ENCODE measurements at regions not wholly inside any gene's neighbourhood (a gene's known extent, or its start where the extent isn't known, plus 50 kb on each side); places are given as distances from the start of the nearest gene placed in this dataset.

GRCh38 chr6:100948381-100949133 lies 67.4 kb upstream of the ASCC3 start:
- H3K9me3 Mint-ChIP-seq, result peaks cover 14 to 17% of the 10 kb centered on the region in 2 experiments
- TF ChIP-seq, protein P1, sequence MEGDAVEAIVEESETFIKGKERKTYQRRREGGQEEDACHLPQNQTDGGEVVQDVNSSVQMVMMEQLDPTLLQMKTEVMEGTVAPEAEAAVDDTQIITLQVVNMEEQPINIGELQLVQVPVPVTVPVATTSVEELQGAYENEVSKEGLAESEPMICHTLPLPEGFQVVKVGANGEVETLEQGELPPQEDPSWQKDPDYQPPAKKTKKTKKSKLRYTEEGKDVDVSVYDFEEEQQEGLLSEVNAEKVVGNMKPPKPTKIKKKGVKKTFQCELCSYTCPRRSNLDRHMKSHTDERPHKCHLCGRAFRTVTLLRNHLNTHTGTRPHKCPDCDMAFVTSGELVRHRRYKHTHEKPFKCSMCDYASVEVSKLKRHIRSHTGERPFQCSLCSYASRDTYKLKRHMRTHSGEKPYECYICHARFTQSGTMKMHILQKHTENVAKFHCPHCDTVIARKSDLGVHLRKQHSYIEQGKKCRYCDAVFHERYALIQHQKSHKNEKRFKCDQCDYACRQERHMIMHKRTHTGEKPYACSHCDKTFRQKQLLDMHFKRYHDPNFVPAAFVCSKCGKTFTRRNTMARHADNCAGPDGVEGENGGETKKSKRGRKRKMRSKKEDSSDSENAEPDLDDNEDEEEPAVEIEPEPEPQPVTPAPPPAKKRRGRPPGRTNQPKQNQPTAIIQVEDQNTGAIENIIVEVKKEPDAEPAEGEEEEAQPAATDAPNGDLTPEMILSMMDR (conservative IDR thresholded peaks at IDR 0.05), result no peak

More at GRCh38 chr6:100948381-100949133, 67.4 kb upstream of the ASCC3 start:
- Histone ChIP-seq H3K79me1 (ENCODE audit: insufficient read depth, low read depth, low read length, poor library complexity, severe bottlenecking) (no peaks in the 10 kb centered on the region), H2AFZ (ENCODE audit: low read length) (no peak overlapping the region), H3K4ac (ENCODE audit: low read depth, low read length) (no peak overlapping the region), H4K5ac (ENCODE audit: insufficient read length, low read depth, low read length) (no peak overlapping the region), H3K56ac (ENCODE audit: insufficient read length, low read depth, low read length) (no peak overlapping the region), H2AK5ac (ENCODE audit: insufficient read length, low read length) (no peak overlapping the region), H4K91ac (ENCODE audit: insufficient read length, low read depth, low read length) (no peak overlapping the region), H3K27me3 (ENCODE audit: insufficient read depth, low read length) (no peaks in the 10 kb centered on the region), H2BK5ac (ENCODE audit: insufficient read length, low read length) (no peak overlapping the region), H3K79me2 (ENCODE audit: insufficient read depth, low read length) (no peaks in the 10 kb centered on the region), H3K4me2 (ENCODE audit: insufficient read depth, insufficient read length, low read length) (no peak overlapping the region), H3T11ph (ENCODE audit: low read length) (no peak overlapping the region), H3K23me2 (ENCODE audit: insufficient read length, low read depth, low read length, poor library complexity, severe bottlenecking) (no peaks in the 10 kb centered on the region), H2BK20ac (ENCODE audit: low read depth, low read length, poor library complexity, severe bottlenecking) (no peak overlapping the region), H3K9ac (ENCODE audit: extremely low read depth, insufficient read length, low read length) (no peak overlapping the region), H3K27ac (ENCODE audit: insufficient read length, low read depth, low read length) (no peak overlapping the region), H2BK15ac (ENCODE audit: low read depth, low read length) (no peak overlapping the region), H4K20me1 (ENCODE audit: control insufficient read depth, insufficient read depth, insufficient read length) (no peaks in the 10 kb centered on the region), H2BK120ac (ENCODE audit: low read depth, low read length, poor library complexity, severe bottlenecking) (no peak overlapping the region), H3K14ac (ENCODE audit: insufficient read depth, low read length) (no peak overlapping the region), H3K4me1 (ENCODE audit: insufficient read depth, low read length) (no peaks in the 10 kb centered on the region), H3K9me3 (ENCODE audit: control insufficient read depth, low read depth, low read length) (no peaks in the 10 kb centered on the region), H3K23ac (ENCODE audit: insufficient read length, low read depth, low read length) (no peak overlapping the region), H4K8ac (replicated peaks; ENCODE audit: insufficient read length, low read depth, low read length) (no peak overlapping the region), H3K18ac (ENCODE audit: insufficient read length, low read depth, low read length) (no peak overlapping the region), H2BK12ac (ENCODE audit: insufficient read length, low read depth, low read length) (no peak overlapping the region)
- Mint-ChIP-seq H3K4me3 (no peak overlapping the region), H3K36me3 (ENCODE audit: insufficient read depth in 1 of 3, low read depth in 3 of 3) (peaks cover 7 to 16% (median 8%) of the 10 kb centered on the region in 3 experiments), H3K27ac (no peak overlapping the region), H3K4me1 (peaks cover 7 to 10% of the 10 kb centered on the region in 2 experiments), H3K27me3 (ENCODE audit: low read depth) (peaks cover 1% of the 10 kb centered on the region; the same call in 1 of the 2 replicates)
- no CpG with 5 or more reads among the region's 3 CpGs for WGBS (ENCODE audit: extremely low coverage, insufficient read length, low lambda C conversion rate)
- no peak for DNase-seq

All from H9 (cell line).